Activated CD4-positive, CD25-positive, alpha-beta regulatory T cell treated with anti-CD3 and anti-CD28 coated beads, Interleukin-2, amount 50 U/mL, for 24 hours (primary cell): ENCODE measurements at regions not wholly inside any gene's neighbourhood (a gene's known extent, or its start where the extent isn't known, plus 50 kb on each side); places are given as distances from the start of the nearest gene placed in this dataset.

Experiments
- ATAC-seq, 2 donors: fragments of 150-1000 bp; cut with Tn5 transposase; one replicate each; pipeline ENCODE4 v1.10.0; 2021; ENCODE audit warnings: mild to moderate bottlenecking in 1 of 2, moderate library complexity in 1 of 2

DNA sequence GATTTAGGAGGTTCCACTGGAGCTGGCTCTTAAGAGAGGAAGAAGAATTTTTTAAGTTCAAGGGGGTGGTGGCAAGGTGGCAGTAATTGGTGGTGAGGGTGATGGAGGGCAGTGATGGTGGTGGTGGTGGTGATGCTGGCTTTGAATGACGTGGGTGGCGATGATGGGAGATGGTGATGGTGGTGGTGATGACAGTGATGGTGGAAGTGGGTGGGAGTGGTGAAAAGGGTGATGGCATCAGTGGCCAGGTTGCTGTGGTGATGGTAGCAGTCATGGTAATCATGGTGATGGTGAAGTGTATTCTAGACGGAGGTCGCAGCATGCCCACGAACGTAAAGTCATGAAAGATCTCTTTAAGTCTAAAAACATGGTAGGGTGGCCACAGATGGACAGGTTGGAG lies 197.3 kb downstream of the PTEN start:
- ATAC-seq = no peak

- ATAC-seq = no peak
These were observed 199.0 kb downstream of the PTEN start for GRCh38 chr10:88062385-88062784.

DNA sequence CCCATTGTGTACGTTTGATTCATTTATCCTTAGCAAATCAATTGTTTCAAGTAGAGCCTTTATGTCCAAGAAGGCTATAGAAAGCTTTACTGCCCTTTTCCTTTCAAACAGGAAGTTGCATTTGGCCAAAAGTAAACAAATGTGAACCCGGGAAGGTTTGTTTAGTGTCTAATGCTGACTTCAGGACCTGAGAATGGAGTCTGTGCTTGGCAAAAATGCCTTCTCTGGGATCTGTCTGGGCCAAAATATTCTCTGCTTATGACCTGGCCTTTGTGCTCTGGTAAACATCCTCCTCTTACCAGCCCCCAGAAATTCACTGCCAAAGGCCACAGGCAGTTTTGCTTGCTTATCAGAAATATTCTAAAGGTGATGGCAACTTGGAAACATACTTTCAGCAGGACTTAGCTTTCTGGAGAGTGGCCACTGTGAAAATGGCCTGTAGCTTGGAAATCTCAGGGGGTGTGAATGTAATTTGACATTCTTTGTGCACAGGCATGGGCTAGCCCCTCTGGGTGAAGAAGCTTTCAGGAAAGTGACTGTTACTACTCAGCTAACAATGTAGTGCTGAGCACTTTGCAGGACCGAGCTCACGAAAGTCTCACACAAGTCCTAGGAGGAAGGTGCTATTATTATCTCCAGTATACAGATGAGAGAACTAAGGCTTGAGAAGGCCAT lies 199.5 kb downstream of the PTEN start:
- no peak for ATAC-seq

DNA sequence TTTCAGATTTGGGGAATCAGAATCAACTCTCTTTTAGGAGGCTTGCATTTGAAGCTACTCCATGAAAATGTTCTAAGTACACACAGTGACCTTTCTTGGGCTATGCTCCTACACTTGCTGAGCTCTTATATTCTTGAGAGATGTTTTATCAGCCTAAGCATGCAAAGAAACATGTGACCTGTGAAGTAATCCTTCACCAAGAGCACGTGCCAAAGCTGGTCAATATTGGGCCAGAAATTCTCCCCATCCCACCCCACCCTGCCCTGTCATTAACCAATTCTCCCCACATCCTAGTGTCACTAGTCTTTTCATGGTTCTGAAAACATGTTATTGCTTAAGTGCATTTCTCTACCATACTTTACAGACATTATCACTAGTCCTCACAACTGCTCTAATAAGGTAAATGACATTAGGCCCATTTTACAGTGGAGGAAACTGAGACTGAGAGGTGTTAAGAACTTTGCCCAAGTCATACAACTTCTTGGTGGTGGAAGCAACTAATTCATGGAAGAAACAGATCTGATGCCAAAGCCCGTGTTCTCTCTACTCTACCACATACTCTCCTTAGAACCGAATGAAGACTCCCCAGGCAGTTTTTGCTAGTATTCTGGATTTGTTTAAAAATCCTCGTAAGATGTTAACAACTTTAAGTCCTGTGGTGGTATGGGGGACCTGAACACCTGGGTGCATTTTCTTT lies 200.6 kb downstream of the PTEN start:
- ATAC-seq = no peak

DNA sequence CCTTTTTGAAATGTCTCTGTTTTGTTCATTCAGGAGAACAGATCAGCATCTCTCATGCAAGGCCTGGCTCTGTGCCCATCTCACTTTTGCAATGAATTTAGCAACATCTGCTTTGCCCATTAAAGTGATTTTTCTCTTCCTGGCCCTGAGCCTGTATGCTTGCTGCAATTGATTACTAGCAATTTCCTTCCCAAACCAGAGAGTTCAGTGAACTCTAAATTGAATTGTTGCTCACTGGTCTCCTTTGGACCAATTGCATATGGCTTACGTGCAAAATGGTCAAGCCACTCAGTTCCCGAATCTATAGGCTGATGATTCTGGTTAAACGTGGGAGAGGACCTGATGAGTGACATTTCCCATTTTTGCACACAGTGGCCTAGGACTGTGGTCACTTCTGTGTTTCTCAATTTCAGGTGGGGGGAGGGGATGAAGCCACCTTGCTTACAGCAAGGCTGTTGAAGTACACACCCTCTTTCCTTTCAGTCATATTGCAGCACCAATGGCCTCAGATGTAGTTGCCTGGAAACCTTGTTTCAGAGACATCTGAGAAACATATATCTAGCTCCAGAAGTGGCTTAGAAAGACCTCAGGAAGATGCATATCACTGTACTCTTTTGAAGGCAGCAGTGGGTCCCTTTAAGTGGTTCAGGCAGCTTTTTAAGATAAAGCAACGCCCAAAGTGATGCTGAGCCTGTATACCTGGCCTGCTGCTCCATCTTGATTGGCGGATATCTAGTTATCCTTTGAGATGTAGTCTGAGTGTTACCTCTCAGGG lies 201.4 kb downstream of the PTEN start:
- no peak for ATAC-seq

DNA sequence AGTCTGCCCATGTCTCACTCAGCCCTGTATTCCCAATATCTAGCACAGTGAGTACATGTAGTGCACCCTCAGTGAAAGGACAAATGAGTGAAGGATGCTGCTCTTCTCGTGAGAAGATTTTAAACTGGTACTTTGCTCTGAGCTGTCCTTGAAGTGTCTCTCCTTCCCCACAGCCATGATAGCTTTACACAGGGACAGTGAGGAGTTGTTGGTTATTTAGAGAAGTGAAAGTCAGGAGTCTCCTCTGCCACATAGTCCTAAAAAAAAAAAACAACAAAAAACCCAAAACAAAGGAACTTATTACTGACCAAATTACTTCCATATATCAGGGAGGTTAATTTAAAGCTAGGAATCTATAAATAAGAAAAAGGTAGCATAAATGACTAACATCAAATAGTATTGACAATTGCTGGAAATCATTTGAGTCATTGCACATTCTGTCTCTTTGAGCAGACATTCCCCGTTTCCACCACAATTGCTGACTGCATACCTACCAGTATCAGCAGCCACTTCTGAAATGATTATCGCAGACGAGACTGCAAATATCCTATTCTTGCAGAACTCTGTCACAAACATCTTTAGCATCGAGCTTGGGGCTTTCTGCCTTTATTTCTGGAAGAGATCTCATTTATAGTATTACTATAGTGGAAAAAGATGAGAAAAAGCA lies 202.1 kb downstream of the PTEN start:
- ATAC-seq = peak; percentile 78 to 82

DNA sequence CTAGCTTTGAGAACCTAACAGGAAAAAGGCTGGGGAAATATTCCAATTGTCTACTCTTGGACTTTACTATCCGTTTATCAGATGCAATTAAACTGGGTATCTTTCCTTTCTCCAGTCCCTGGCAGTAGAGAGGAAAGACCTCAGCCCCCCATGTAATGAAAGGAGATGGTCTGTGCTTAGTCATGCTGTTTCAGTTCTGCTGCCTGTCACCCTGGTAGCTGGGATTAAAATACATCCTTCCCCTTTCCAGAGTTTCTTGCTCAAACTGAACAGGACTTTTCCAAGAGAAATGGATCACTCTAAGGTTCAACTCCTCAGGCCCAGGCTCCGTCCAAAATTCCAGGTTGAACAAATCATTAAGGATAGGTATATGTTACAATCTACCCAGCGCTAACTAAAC lies 202.9 kb downstream of the PTEN start:
- no peak for ATAC-seq

GRCh38 chr10:88066876-88067275 lies 203.5 kb downstream of the PTEN start:
- ATAC-seq = peak in 1 of 2 donors; percentile 18

DNA sequence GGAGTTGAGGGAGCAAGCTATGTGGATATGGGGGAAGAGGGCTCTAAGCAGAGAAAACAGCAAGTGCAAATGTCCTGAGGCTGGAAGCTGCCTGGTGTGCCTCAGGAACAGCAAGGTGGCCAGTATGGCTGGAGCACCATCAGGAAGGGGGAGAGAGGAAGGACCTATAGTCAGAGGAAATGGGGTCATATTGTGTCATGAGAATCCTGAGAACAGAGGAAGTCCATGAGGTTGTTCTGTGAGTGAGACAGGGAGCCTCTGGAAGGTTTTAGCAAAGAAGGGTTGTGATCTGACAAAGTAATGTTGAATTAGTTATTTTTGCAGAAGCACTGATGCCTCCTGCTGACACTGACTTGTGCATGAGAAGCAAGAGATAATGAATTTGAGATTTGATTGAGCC lies 204.3 kb downstream of the PTEN start:
- no peak for ATAC-seq

GRCh38 chr10:88069338-88069737 lies 205.9 kb downstream of the PTEN start:
- ATAC-seq = no peak

DNA sequence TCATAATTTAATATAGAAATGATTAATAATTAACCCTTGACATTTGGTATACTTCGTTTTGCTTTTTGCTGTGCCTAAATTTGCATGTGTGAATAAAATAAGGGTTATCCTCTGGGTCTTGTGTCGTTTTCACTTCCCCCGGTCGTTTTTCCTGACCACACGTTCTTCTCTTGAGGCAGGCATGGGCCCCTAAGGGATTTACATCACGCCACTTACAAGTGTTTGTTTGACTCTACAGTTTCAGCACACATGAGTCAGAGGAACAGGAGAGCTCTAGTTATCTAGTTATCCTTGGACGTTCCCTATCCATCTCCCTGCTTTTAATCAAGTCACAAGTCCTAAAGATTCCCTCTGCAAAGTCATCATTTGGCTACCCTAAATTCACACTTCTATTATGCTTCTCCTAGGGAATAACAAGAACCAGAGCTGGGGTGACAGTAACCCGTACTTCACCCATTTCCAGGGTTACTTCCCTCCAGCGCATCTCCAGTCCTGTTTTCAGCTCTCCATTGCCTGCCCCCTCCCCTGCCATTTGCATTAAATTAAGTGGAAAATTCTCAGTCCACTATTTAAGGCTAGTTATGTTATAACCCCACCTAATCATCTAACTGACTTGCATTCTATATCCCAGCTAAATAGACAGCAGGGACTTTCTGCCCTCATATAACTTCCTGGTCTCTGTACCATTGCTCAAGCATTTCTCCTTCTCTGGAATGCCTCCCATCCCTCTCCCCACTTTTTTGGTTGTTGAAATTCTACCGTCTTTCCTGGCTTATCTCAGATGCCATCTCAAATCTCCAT lies 206.9 kb downstream of the PTEN start:
- ATAC-seq = no peak

DNA sequence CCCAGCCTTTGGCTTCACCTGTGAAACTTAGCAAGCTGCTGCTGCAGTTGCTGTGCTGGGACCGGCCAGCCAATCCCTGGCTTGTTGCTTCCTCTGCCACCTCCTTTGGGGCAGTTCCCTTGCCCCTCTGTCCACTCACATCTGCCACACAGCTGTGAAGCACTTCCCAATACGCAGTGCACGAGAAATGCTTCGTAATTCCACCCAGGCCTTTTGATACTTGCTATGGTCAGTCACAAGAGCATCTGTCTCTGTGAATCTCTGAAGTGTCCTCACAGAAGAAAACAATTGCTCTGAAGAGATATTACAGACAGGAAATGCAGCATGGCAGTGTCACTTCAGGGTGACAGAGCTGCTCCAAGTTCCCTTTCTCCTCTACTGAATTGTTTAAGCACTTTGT lies 208.5 kb downstream of the PTEN start:
- no peak for ATAC-seq

GRCh38 chr10:88073682-88074081 lies 210.3 kb downstream of the PTEN start:
- no peak for ATAC-seq

- no peak for ATAC-seq
These were observed 211.5 kb downstream of the PTEN start for GRCh38 chr10:88074971-88075370.

GRCh38 chr10:88076027-88076880 lies 212.8 kb downstream of the PTEN start:
- ATAC-seq = peak in 1 of 2 donors; percentile 21

DNA sequence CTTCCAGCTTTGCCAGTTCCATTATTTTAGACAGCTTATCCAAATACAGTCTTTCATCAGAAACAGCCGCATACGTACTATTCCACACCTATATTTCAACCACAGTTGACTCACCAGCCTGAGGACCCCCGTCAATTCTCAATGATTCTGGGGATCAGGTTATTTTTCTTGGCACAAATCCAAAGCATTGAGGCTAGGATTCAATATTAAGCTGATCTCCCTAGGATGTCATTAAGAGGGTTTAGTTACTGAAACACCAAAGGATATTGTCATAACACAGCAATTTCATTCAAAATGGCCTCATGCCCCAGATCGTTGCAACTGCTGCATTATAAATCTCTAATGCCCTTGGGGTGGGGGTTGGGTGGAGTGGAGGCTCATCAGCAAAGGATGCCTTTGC lies 214.6 kb downstream of the PTEN start:
- ATAC-seq = no peak

- no peak for ATAC-seq
These were observed 216.8 kb downstream of the PTEN start for GRCh38 chr10:88080213-88080612.

GRCh38 chr10:88081457-88082054 lies 218.1 kb downstream of the PTEN start:
- no peak for ATAC-seq

- ATAC-seq = no peak
These were observed 219.0 kb downstream of the PTEN start for GRCh38 chr10:88082391-88082790.

GRCh38 chr10:88082806-88083596 lies 219.6 kb downstream of the PTEN start:
- no peak for ATAC-seq
